GM19239 (cell line): ENCODE measurements at regions not wholly inside any gene's neighbourhood (a gene's known extent, or its start where the extent isn't known, plus 50 kb on each side); places are given as distances from the start of the nearest gene placed in this dataset.

Experiments used
- DNase-seq: peaks from one replicate; pipeline ENCODE4 v3.0.0; 2011; ENCODE audit warnings: low spot score; ENCODE audit not compliant: insufficient read length
- FAIRE-seq: peaks from 2 replicates; lab custom pipeline; 2011; peaks lifted over from hg19 to GRCh38; lab: Jason Lieb, UNC

- no peak for FAIRE-seq
- no peak for DNase-seq
These were observed 1486.7 kb downstream of the BRD1 start for GRCh38 chr22:48340727-48341709.

GRCh38 chr22:48340191-48340590 is 1487.5 kb downstream of the BRD1 start:
- DNase-seq (no peak), FAIRE-seq (no peak)

- FAIRE-seq (no peak), DNase-seq (no peak)
These were observed 1488.6 kb downstream of the BRD1 start for GRCh38 chr22:48338793-48339705.

GRCh38 chr22:48337957-48338792 is 1489.5 kb downstream of the BRD1 start:
- no peak for DNase-seq

GRCh38 chr22:48336339-48337060 is 1491.2 kb downstream of the BRD1 start:
- FAIRE-seq (no peak), DNase-seq (no peak)

More at GRCh38 chr22:48337957-48338792, 1489.5 kb downstream of the BRD1 start:
- no peak for FAIRE-seq

- FAIRE-seq, result no peak
- no peak for DNase-seq
These were observed 1492.1 kb downstream of the BRD1 start for GRCh38 chr22:48335442-48336139.

- FAIRE-seq (no peak), DNase-seq (no peak)
These were observed 1492.7 kb downstream of the BRD1 start for GRCh38 chr22:48334971-48335370.

- no peak for FAIRE-seq
- no peak for DNase-seq
These were observed 1493.6 kb downstream of the BRD1 start for GRCh38 chr22:48333816-48334735.

GRCh38 chr22:48333323-48333763 is 1494.3 kb downstream of the BRD1 start:
- FAIRE-seq, result no peak
- no peak for DNase-seq

GRCh38 chr22:48332438-48333322 is 1495.0 kb downstream of the BRD1 start:
- no peak for DNase-seq
- FAIRE-seq, result no peak

GRCh38 chr22:48331691-48332220 is 1495.9 kb downstream of the BRD1 start:
- DNase-seq (no peak), FAIRE-seq (no peak)

GRCh38 chr22:48331266-48331665 is 1496.4 kb downstream of the BRD1 start:
- FAIRE-seq, result no peak
- DNase-seq, result no peak

GRCh38 chr22:48327721-48328120 is 1500.0 kb downstream of the BRD1 start:
- FAIRE-seq (no peak), DNase-seq (no peak)

- DNase-seq, result no peak
- FAIRE-seq, result no peak
These were observed 1503.9 kb downstream of the BRD1 start for GRCh38 chr22:48323746-48324145.

GRCh38 chr22:48322907-48323306 is 1504.8 kb downstream of the BRD1 start:
- DNase-seq (no peak), FAIRE-seq (no peak)

GRCh38 chr22:48321986-48322545 is 1505.6 kb downstream of the BRD1 start:
- no peak for FAIRE-seq

More at GRCh38 chr22:48321986-48322545, 1505.6 kb downstream of the BRD1 start:
- DNase-seq, result no peak
